ENCODE measurements at regions not wholly inside any gene's neighbourhood (a gene's known extent, or its start where the extent isn't known, plus 50 kb on each side); places are given as distances from the start of the nearest gene placed in this dataset.

DNA sequence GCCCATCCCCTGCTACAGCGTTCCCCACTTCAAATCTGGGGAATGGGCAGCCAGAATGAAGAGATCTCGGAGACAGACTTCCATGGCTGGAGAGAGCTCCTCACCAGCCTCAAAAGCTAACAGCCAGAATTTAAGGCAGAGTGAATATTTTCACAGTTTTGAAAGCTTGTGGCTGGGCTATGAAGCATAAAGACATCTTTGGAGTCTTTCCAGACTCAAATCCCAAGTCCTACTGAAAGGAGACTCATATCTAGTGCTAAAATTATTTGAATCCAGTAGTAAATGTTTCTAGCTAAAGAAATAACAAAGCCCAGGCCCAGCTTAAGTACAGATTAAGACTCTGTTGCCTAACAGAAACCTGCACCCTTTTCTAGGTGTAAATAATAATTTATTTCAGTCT, 628.4 kb upstream of the ALCAM start:
- TF ChIP-seq ARNTL (CRISPR knock-in tag; IDR thresholded peaks at IDR 0.05; ENCODE audit: borderline replicate concordance, low read depth) (no peak), RARB (CRISPR knock-in tag; IDR thresholded peaks at IDR 0.05) (no peak), PPARA (CRISPR knock-in tag; IDR thresholded peaks at IDR 0.05; ENCODE audit: borderline replicate concordance) (no peak), ZNF70 (CRISPR knock-in tag; IDR thresholded peaks at IDR 0.05) (no peak), ZFP30 (CRISPR knock-in tag; IDR thresholded peaks at IDR 0.05) (no peak), TOX (CRISPR knock-in tag; IDR thresholded peaks at IDR 0.05; ENCODE audit: borderline replicate concordance) (no peak), ZNF8 (CRISPR knock-in tag; IDR thresholded peaks at IDR 0.05) (no peak)
- TF ChIP-seq, protein P1, sequence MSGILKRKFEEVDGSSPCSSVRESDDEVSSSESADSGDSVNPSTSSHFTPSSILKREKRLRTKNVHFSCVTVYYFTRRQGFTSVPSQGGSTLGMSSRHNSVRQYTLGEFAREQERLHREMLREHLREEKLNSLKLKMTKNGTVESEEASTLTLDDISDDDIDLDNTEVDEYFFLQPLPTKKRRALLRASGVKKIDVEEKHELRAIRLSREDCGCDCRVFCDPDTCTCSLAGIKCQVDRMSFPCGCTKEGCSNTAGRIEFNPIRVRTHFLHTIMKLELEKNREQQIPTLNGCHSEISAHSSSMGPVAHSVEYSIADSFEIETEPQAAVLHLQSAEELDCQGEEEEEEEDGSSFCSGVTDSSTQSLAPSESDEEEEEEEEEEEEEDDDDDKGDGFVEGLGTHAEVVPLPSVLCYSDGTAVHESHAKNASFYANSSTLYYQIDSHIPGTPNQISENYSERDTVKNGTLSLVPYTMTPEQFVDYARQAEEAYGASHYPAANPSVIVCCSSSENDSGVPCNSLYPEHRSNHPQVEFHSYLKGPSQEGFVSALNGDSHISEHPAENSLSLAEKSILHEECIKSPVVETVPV (CRISPR knock-in tag; IDR thresholded peaks at IDR 0.05): no peak
- TF ChIP-seq, protein P2, sequence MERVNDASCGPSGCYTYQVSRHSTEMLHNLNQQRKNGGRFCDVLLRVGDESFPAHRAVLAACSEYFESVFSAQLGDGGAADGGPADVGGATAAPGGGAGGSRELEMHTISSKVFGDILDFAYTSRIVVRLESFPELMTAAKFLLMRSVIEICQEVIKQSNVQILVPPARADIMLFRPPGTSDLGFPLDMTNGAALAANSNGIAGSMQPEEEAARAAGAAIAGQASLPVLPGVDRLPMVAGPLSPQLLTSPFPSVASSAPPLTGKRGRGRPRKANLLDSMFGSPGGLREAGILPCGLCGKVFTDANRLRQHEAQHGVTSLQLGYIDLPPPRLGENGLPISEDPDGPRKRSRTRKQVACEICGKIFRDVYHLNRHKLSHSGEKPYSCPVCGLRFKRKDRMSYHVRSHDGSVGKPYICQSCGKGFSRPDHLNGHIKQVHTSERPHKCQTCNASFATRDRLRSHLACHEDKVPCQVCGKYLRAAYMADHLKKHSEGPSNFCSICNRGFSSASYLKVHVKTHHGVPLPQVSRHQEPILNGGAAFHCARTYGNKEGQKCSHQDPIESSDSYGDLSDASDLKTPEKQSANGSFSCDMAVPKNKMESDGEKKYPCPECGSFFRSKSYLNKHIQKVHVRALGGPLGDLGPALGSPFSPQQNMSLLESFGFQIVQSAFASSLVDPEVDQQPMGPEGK (CRISPR knock-in tag; IDR thresholded peaks at IDR 0.05; ENCODE audit: borderline replicate concordance): no peak
